Prostate gland (tissue), 2 donors: ENCODE measurements at regions not wholly inside any gene's neighbourhood (a gene's known extent, or its start where the extent isn't known, plus 50 kb on each side); places are given as distances from the start of the nearest gene placed in this dataset.

Experiments
- DNase-seq: peaks from one replicate; pipeline ENCODE4 v3.0.0-alpha.2; 2019; ENCODE audit warnings: low spot score
- H3K27ac ChIP-seq, 2 donors: fragments of 200-600 bp; sonication (generic); 2 replicates each; pipeline ENCODE4 v1.5.1; 2017 to 2019
- H3K27me3 ChIP-seq: fragments of 200-600 bp; sonication (generic); replicated peaks from 2 replicates; pipeline ENCODE4 v1.5.1; 2019; ENCODE audit not compliant: insufficient read depth
- H3K36me3 ChIP-seq, 2 donors: fragments of 200-600 bp; sonication (generic); 1 replicate in 1 of 2; 2 replicates in 1 of 2; pipeline versions ENCODE4 v1.5.1 to v1.8.1; 2017 to 2019
- H3K4me1 ChIP-seq: fragments of 200-600 bp; sonication (generic); replicated peaks from 2 replicates; pipeline ENCODE4 v1.5.1; 2019
- H3K4me3 ChIP-seq, 2 donors: fragments of 200-600 bp; sonication (generic); 2 replicates each; pipeline ENCODE4 v1.5.1; 2017 to 2019
- H3K9me3 ChIP-seq: fragments of 200-600 bp; sonication (generic); 2 replicates; pipeline ENCODE4 v1.5.1; 2017
- POLR2A ChIP-seq: fragments of 450-650 bp; IDR thresholded peaks from one replicate; pipeline ENCODE4 v1.6.1; 2016; ENCODE audit warnings: antibody characterized with exemption, mild to moderate bottlenecking
- POLR2AphosphoS5 ChIP-seq: sonication (generic); formaldehyde crosslinking; IDR thresholded peaks from one replicate; pipeline ENCODE4 v1.6.1; 2017; ENCODE audit warnings: antibody characterized with exemption
- WGBS: methylation state at CpG from one replicate; pipeline ENCODE4 v1.1.5; 2018; 5-methylcytosine and 5-hydroxymethylcytosine counted together
- intact Hi-C: fragments of 100-400 bp; cut with DNase I; formaldehyde crosslinking; loops from one replicate; pipeline ENCODE4 v1.14.2; 2022
- TF ChIP-seq, protein P1 (sequence below), 4 experiments: fragments of 200-600 bp in 2 of 4; fragments of 450-650 bp in 2 of 4; sonication (generic) in 2 of 4; IDR thresholded peaks; 1 replicate in 3 of 4; 2 replicates in 1 of 4; pipeline ENCODE4 v1.5.1; 2016 to 2019; ENCODE audit warnings: antibody characterized with exemption in 4 of 4, mild to moderate bottlenecking in 2 of 4, moderate library complexity in 2 of 4

GRCh38 chr11:79676396-79676795, 235.6 kb upstream of the TENM4 start:
- Histone ChIP-seq H3K4me3 (no peak overlapping the region), H3K9me3 (no peaks in the 10 kb centered on the region), H3K36me3 (no peaks in the 10 kb centered on the region), H3K27me3 (no peaks in the 10 kb centered on the region), H3K27ac (no peak overlapping the region), H3K4me1 (no peaks in the 10 kb centered on the region)
- no peak for DNase-seq
- WGBS, result 31% methylated on average over 2 of the region's 2 CpGs
- TF ChIP-seq POLR2A (no peak), POLR2AphosphoS5 (no peak)
- TF ChIP-seq, protein P1, sequence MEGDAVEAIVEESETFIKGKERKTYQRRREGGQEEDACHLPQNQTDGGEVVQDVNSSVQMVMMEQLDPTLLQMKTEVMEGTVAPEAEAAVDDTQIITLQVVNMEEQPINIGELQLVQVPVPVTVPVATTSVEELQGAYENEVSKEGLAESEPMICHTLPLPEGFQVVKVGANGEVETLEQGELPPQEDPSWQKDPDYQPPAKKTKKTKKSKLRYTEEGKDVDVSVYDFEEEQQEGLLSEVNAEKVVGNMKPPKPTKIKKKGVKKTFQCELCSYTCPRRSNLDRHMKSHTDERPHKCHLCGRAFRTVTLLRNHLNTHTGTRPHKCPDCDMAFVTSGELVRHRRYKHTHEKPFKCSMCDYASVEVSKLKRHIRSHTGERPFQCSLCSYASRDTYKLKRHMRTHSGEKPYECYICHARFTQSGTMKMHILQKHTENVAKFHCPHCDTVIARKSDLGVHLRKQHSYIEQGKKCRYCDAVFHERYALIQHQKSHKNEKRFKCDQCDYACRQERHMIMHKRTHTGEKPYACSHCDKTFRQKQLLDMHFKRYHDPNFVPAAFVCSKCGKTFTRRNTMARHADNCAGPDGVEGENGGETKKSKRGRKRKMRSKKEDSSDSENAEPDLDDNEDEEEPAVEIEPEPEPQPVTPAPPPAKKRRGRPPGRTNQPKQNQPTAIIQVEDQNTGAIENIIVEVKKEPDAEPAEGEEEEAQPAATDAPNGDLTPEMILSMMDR (IDR thresholded peaks at IDR 0.05), result no peak
- intact Hi-C loops, result no loop called here

DNA sequence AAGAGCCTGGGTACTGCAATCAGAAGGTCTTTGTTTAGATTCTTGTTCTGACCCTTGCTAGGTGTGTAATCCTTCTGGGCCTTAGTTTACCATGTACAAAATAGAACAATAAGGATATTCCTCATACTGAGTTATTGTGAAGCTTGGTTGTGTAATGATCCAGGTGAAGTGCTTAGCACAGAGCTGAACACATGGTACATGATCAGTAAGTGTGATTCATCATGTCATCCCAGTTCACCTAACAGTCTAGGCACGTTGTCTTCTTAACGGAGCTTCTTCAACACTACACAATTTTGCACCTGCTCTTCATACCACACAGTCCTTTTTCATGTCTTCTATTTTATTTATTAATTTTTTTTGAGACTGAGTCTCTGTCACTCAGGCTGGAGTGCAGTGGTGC, 234.3 kb upstream of the TENM4 start:
- WGBS, result 86% methylated on average over 2 of the region's 2 CpGs
- DNase-seq, result no peak
- intact Hi-C loops, result no loop called here

DNA sequence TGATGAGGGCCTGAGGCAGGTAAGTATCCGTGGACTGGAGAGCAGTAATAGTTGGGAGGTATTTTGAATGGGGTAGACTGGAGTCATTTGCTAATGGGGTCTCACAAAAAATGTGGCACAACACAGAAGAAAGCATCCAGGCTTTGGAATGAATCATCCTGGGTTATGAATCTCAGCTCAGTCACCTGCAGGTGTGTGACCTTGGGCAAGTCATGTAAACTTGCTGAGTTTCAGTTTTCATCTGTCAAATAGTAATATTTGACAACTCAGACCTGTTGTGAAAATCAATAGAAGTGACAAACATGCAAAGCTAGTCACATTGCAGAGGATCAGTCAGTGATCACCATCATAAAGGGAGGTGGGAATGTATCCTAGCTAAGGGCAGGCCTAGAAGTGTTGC, 232.0 kb upstream of the TENM4 start:
- no peaks in the 10 kb centered on the region for H3K27me3 ChIP-seq
- no peak for DNase-seq
- TF ChIP-seq POLR2AphosphoS5 (no peak), POLR2A (no peak)
- TF ChIP-seq, protein P1 (IDR thresholded peaks at IDR 0.05), result no peak
- no peaks in the 10 kb centered on the region for H3K36me3 ChIP-seq
- 86% methylated on average over 1 of the region's 1 CpG for WGBS
- H3K27ac ChIP-seq, result no peak overlapping the region
- intact Hi-C loops, result no loop called here
- H3K9me3 ChIP-seq, result no peaks in the 10 kb centered on the region
- H3K4me1 ChIP-seq, result no peaks in the 10 kb centered on the region
- no peak overlapping the region for H3K4me3 ChIP-seq

More for the DNA sequence above, 234.3 kb upstream of the TENM4 start:
- Histone ChIP-seq H3K9me3 (no peaks in the 10 kb centered on the region), H3K27ac (no peak overlapping the region), H3K36me3 (no peaks in the 10 kb centered on the region), H3K27me3 (no peaks in the 10 kb centered on the region), H3K4me1 (no peaks in the 10 kb centered on the region), H3K4me3 (no peak overlapping the region)
- no peak for TF ChIP-seq POLR2AphosphoS5
- no peak for TF ChIP-seq POLR2A
- TF ChIP-seq, protein P1 (IDR thresholded peaks at IDR 0.05), result no peak

DNA sequence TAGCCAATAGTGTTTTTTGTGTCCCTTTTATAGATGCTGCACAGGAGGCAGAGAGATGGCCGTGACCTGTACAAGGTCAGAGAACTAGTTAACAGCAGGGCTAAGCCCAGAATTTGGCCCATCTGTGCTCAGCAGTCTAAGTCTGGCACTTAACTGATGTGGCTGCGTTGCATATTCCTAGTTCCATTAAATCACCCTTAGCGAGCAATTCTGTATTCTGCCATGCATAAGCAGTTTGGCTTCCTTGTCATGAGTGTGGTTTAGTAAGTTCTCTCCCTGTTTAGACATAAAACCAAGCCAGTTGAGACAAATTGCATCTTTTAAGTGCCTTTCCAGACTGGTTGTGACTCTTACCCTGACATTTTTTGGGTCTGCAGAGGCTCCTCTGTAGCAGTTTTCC, 230.6 kb upstream of the TENM4 start:
- Histone ChIP-seq H3K9me3 (no peaks in the 10 kb centered on the region), H3K4me1 (no peaks in the 10 kb centered on the region), H3K36me3 (no peaks in the 10 kb centered on the region), H3K27me3 (no peaks in the 10 kb centered on the region), H3K4me3 (no peak overlapping the region), H3K27ac (no peak overlapping the region)
- intact Hi-C loops, result no loop called here
- 49% methylated on average over 3 of the region's 3 CpGs for WGBS
- DNase-seq, result no peak
- TF ChIP-seq POLR2AphosphoS5 (no peak), POLR2A (no peak)
- TF ChIP-seq, protein P1 (IDR thresholded peaks at IDR 0.05), result no peak

DNA sequence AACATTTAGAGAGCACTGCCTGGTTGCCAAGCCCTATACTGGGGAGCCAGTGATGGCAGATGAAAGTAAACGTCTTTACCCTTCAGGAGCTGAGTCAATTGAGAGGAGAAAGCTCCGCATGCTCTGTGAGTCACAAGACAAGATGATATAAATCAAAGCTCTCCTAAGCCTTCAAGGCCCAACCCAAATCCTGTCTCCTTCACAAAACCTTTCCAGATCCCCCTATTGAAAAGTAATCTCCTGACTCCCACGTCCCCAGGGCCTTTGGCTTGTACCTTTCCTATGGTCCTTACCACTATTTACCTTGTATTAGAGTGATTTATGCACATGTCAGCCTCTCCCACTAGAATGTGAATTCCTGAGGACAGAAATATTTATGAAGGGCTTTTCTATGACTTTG, 230.1 kb upstream of the TENM4 start:
- H3K27ac ChIP-seq, result no peak overlapping the region
- TF ChIP-seq, protein P1 (IDR thresholded peaks at IDR 0.05), result no peak
- TF ChIP-seq POLR2AphosphoS5, result no peak
- TF ChIP-seq POLR2A, result no peak
- no peak for DNase-seq
- no peaks in the 10 kb centered on the region for H3K27me3 ChIP-seq
- H3K36me3 ChIP-seq, result no peaks in the 10 kb centered on the region
- no peak overlapping the region for H3K4me3 ChIP-seq
- no peaks in the 10 kb centered on the region for H3K4me1 ChIP-seq
- H3K9me3 ChIP-seq, result no peaks in the 10 kb centered on the region
- WGBS, result 33% methylated on average over 3 of the region's 3 CpGs
- intact Hi-C loops, result no loop called here
